ENCODE measurements at regions not wholly inside any gene's neighbourhood (a gene's known extent, or its start where the extent isn't known, plus 50 kb on each side); places are given as distances from the start of the nearest gene placed in this dataset.
A peak's percentile ranks its signal among the peaks of the same experiment; 100 is the strongest.

GRCh38 chr7:45391618-45392451 lies 182.3 kb upstream of the ADCY1 start:
- no peaks in the 10 kb centered on the region for H3K4me1 ChIP-seq (ENCODE audit: control insufficient read depth in 1 of 2, insufficient read depth in 2 of 2, low read length in 2 of 2)
- ATAC-seq (no peak), DNase-seq (ENCODE audit: low read depth, low spot score) (no peak)
- no peak overlapping the region for H3K4me3 ChIP-seq (replicated peaks in 1 of 2; ENCODE audit: low read depth in 1 of 2, low read length in 2 of 2)
- ChIA-PET CTCF (no interaction called here), RAD21 (ENCODE audit: low non-redundant PET in 1 of 2, low total read pairs in 2 of 2, uncharacterized antibody in 2 of 2, unreplicated experiment in 2 of 2) (no interaction called here), POLR2A (no interaction called here)
- no peak overlapping the region for H3K4me2 ChIP-seq (ENCODE audit: low read length)
- no peaks in the 10 kb centered on the region for H3K9me2 ChIP-seq (ENCODE audit: insufficient read depth)
- no peaks in the 10 kb centered on the region for H4K20me1 ChIP-seq (ENCODE audit: insufficient read depth)
- no peaks in the 10 kb centered on the region for H3K9me3 ChIP-seq (ENCODE audit: control insufficient read depth in 1 of 2, insufficient read depth in 1 of 2, low read depth in 1 of 2, low read length in 2 of 2)
- no peak overlapping the region for H3K27ac ChIP-seq (ENCODE audit: low read depth, low read length)
- H3K79me2 ChIP-seq (ENCODE audit: insufficient read depth, low read length): no peaks in the 10 kb centered on the region
- TF ChIP-seq RAD21 (IDR thresholded peaks at IDR 0.05; ENCODE audit: low read depth): no peak
- no peak for TF ChIP-seq ATF3 (IDR thresholded peaks at IDR 0.05)
- TF ChIP-seq CTCF (IDR thresholded peaks at IDR 0.05 in 2 of 3, conservative IDR thresholded peaks at IDR 0.05 in 1 of 3; ENCODE audit: borderline replicate concordance in 1 of 3, insufficient read depth in 1 of 3, low read depth in 2 of 3, low read length in 2 of 3): peak in 2 of 3 experiments; percentile 27 to 29; a peak in 2 of 6 replicates
- intact Hi-C loops (cut with micrococcal nuclease): no loop called here
- peaks cover 15% of the 10 kb centered on the region; the same call in 1 of the 2 replicates for H3K27me3 ChIP-seq (ENCODE audit: insufficient read depth, low read length)
- no peak overlapping the region for H2AFZ ChIP-seq (ENCODE audit: low read depth, low read length, poor library complexity, severe bottlenecking)
- H3K36me3 ChIP-seq (ENCODE audit: control insufficient read depth in 1 of 2, insufficient read depth in 2 of 2, low read length in 2 of 2): no peaks in the 10 kb centered on the region
- BruUV-seq (replicated peaks): no TSS peak
- H3K9ac ChIP-seq (ENCODE audit: low read length): no peak overlapping the region

- H3K4me3 ChIP-seq (replicated peaks in 1 of 2; ENCODE audit: low read depth in 1 of 2, low read length in 2 of 2): no peak overlapping the region
- H4K20me1 ChIP-seq (ENCODE audit: insufficient read depth): no peaks in the 10 kb centered on the region
- POLR2A ChIA-PET: no interaction called here
- H3K9ac ChIP-seq (ENCODE audit: low read length): no peak overlapping the region
- intact Hi-C loops (cut with micrococcal nuclease): no loop called here
- CTCF ChIA-PET: no interaction called here
- H3K4me1 ChIP-seq (ENCODE audit: control insufficient read depth in 1 of 2, insufficient read depth in 2 of 2, low read length in 2 of 2): no peaks in the 10 kb centered on the region
- no peak for DNase-seq (ENCODE audit: low read depth, low spot score)
- no peaks in the 10 kb centered on the region for H3K36me3 ChIP-seq (ENCODE audit: control insufficient read depth in 1 of 2, insufficient read depth in 2 of 2, low read length in 2 of 2)
- no peak overlapping the region for H2AFZ ChIP-seq (ENCODE audit: low read depth, low read length, poor library complexity, severe bottlenecking)
- no peak for ATAC-seq
- no peaks in the 10 kb centered on the region for H3K9me2 ChIP-seq (ENCODE audit: insufficient read depth)
- BruUV-seq (replicated peaks): no TSS peak
- H3K79me2 ChIP-seq (ENCODE audit: insufficient read depth, low read length): no peaks in the 10 kb centered on the region
- no peak overlapping the region for H3K27ac ChIP-seq (ENCODE audit: low read depth, low read length)
- RAD21 ChIA-PET (ENCODE audit: low non-redundant PET in 1 of 2, low total read pairs in 2 of 2, uncharacterized antibody in 2 of 2, unreplicated experiment in 2 of 2): no interaction called here
- no peaks in the 10 kb centered on the region for H3K9me3 ChIP-seq (ENCODE audit: control insufficient read depth in 1 of 2, insufficient read depth in 1 of 2, low read depth in 1 of 2, low read length in 2 of 2)
- H3K27me3 ChIP-seq (ENCODE audit: insufficient read depth, low read length): 0 out of 2 replicates have a peak, but pooled peaks cover 16% of the 10 kb centered on the region
- H3K4me2 ChIP-seq (ENCODE audit: low read length): no peak overlapping the region
- no peak for TF ChIP-seq EGR1 (IDR thresholded peaks at IDR 0.05; ENCODE audit: low read depth)
- TF ChIP-seq ZBTB33 (IDR thresholded peaks at IDR 0.05; ENCODE audit: extremely low read depth, insufficient replicate concordance, low read length): no peak
- TF ChIP-seq REST (IDR thresholded peaks at IDR 0.05; ENCODE audit: low read depth): no peak
- TF ChIP-seq SRF (IDR thresholded peaks at IDR 0.05; ENCODE audit: low read depth): no peak
- no peak for TF ChIP-seq SP1 (IDR thresholded peaks at IDR 0.05; ENCODE audit: low read depth)
- TF ChIP-seq ZNF274 (IDR thresholded peaks at IDR 0.05; ENCODE audit: low read depth, low read length): no peak
Observed at GRCh38 chr7:45394117-45394708, 180.0 kb upstream of the ADCY1 start.

Measured in HCT116 (cell line).